Neural cell (in vitro differentiated cells): ENCODE measurements at regions not wholly inside any gene's neighbourhood (a gene's known extent, or its start where the extent isn't known, plus 50 kb on each side); places are given as distances from the start of the nearest gene placed in this dataset.

ENCODE experiments used
- H2AFZ ChIP-seq: fragments of 200-600, 300-800 bp; sonication (generic), shearing (Covaris generic); 2 replicates; pipeline ENCODE4 v1.6.0; 2014; ENCODE audit warnings: low read depth, mild to moderate bottlenecking, antibody characterized with exemption, low read length, moderate library complexity
- H3F3A ChIP-seq: fragments of 200-600 bp; shearing (Covaris generic); 2 replicates; pipeline ENCODE4 v1.6.1; 2016; ENCODE audit warnings: mild to moderate bottlenecking, moderate library complexity, mixed read lengths, antibody characterized with exemption, low read length; ENCODE audit not compliant: insufficient read depth, poor library complexity, severe bottlenecking
- H3K27ac ChIP-seq: fragments of 200-600, 300-800 bp; sonication (generic), shearing (Covaris generic); 2 replicates; pipeline ENCODE4 v1.5.1; 2014; ENCODE audit warnings: mild to moderate bottlenecking, low read length, moderate library complexity
- H3K27me3 ChIP-seq: fragments of 300-800, 200-600 bp; sonication (generic), shearing (Covaris generic); 2 replicates; pipeline ENCODE4 v1.6.0; 2014; ENCODE audit warnings: mild to moderate bottlenecking, low read depth, low read length, moderate library complexity; ENCODE audit not compliant: insufficient read depth
- H3K36me3 ChIP-seq: fragments of 300-800, 200-600 bp; sonication (generic), shearing (Covaris generic); 2 replicates; pipeline ENCODE4 v1.5.1; 2014; ENCODE audit warnings: mild to moderate bottlenecking, antibody characterized with exemption, low read length, moderate library complexity; ENCODE audit not compliant: insufficient read depth
- H3K4me2 ChIP-seq: fragments of 300-800, 200-600 bp; sonication (generic), shearing (Covaris generic); 2 replicates; pipeline ENCODE4 v1.6.0; 2014; ENCODE audit warnings: mild to moderate bottlenecking, low read length
- H3K4me3 ChIP-seq: fragments of 300-800, 200-600 bp; sonication (generic), shearing (Covaris generic); 2 replicates; pipeline ENCODE4 v1.5.1; 2014; ENCODE audit warnings: mild to moderate bottlenecking, low read length, moderate library complexity
- H3K79me2 ChIP-seq: fragments of 200-600 bp; shearing (Covaris generic); replicated peaks from 2 replicates; pipeline ENCODE4 v1.6.0; 2014; ENCODE audit warnings: mild to moderate bottlenecking, low read length, moderate library complexity; ENCODE audit not compliant: insufficient read depth
- H3K9ac ChIP-seq: fragments of 300-800, 200-600 bp; sonication (generic), shearing (Covaris generic); 2 replicates; pipeline ENCODE4 v1.6.1; 2016; ENCODE audit warnings: mild to moderate bottlenecking, low read length, mixed read lengths
- H3K9me2 ChIP-seq: fragments of 200-600 bp; shearing (Covaris generic); 2 replicates; pipeline ENCODE4 v1.6.1; 2016; ENCODE audit warnings: mild to moderate bottlenecking, low read length, mixed read lengths; ENCODE audit not compliant: insufficient read depth
- H3K9me3 ChIP-seq: fragments of 200-600, 300-800 bp; sonication (generic), shearing (Covaris generic); 2 replicates; pipeline ENCODE4 v1.6.1; 2016; ENCODE audit warnings: mild to moderate bottlenecking, mixed run types, low read length, moderate library complexity, mixed read lengths
- H4K20me1 ChIP-seq: fragments of 200-600 bp; shearing (Covaris generic); 2 replicates; pipeline ENCODE4 v1.6.1; 2016; ENCODE audit warnings: mild to moderate bottlenecking, mixed run types; ENCODE audit not compliant: insufficient read depth
- CTCF ChIP-seq: fragments of 450-650 bp; IDR thresholded peaks from 2 replicates; pipeline ENCODE4 v1.5.1; 2014; ENCODE audit warnings: antibody characterized with exemption, mild to moderate bottlenecking, moderate library complexity; ENCODE audit not compliant: poor library complexity, severe bottlenecking
- EP300 ChIP-seq: fragments of 450-650 bp; conservative IDR thresholded peaks from 2 replicates; pipeline ENCODE4 v1.6.1; 2014; ENCODE audit warnings: antibody characterized with exemption, mild to moderate bottlenecking, moderate library complexity; ENCODE audit not compliant: poor library complexity, severe bottlenecking
- EZH2 ChIP-seq: fragments of 200-600, 300-800 bp; shearing (Covaris generic), sonication (generic); IDR thresholded peaks from 2 replicates; pipeline ENCODE4 v1.6.1; 2014; ENCODE audit warnings: antibody characterized with exemption, low read length, borderline replicate concordance, mild to moderate bottlenecking; ENCODE audit not compliant: insufficient read depth, poor library complexity, severe bottlenecking
- MXI1 ChIP-seq: fragments of 450-650 bp; conservative IDR thresholded peaks from 2 replicates; pipeline ENCODE4 v1.6.1; 2014; ENCODE audit warnings: antibody characterized with exemption, mild to moderate bottlenecking; ENCODE audit not compliant: poor library complexity, severe bottlenecking
- POLR2AphosphoS5 ChIP-seq: IDR thresholded peaks from 2 replicates; pipeline ENCODE4 v1.6.1; 2012
- RAD21 ChIP-seq: fragments of 450-650 bp; conservative IDR thresholded peaks from 2 replicates; pipeline ENCODE4 v1.6.1; 2014; ENCODE audit warnings: antibody characterized with exemption, mild to moderate bottlenecking, moderate library complexity
- REST ChIP-seq: IDR thresholded peaks from 2 replicates; pipeline ENCODE4 v1.6.1; 2012; ENCODE audit warnings: borderline replicate concordance
- SMC3 ChIP-seq: fragments of 450-650 bp; conservative IDR thresholded peaks from 2 replicates; pipeline ENCODE4 v1.6.1; 2014; ENCODE audit warnings: antibody characterized with exemption, mild to moderate bottlenecking, moderate library complexity; ENCODE audit not compliant: poor library complexity
- TAF1 ChIP-seq: IDR thresholded peaks from 2 replicates; pipeline ENCODE4 v1.6.1; 2012; ENCODE audit warnings: low read depth

- no peaks in the 10 kb centered on the region for H4K20me1 ChIP-seq
- no peak overlapping the region for H2AFZ ChIP-seq
- no peaks in the 10 kb centered on the region for H3K79me2 ChIP-seq
- no peak overlapping the region for H3K9ac ChIP-seq
- H3K27ac ChIP-seq: no peak overlapping the region
- no peak for TF ChIP-seq MXI1
- no peak for TF ChIP-seq EP300
- TF ChIP-seq TAF1: no peak
- TF ChIP-seq EZH2: no peak
- TF ChIP-seq POLR2AphosphoS5: no peak
- TF ChIP-seq SMC3: no peak
- no peak for TF ChIP-seq RAD21
- no peak for TF ChIP-seq REST
- TF ChIP-seq CTCF: no peak
- H3K27me3 ChIP-seq: no peaks in the 10 kb centered on the region
- no peak overlapping the region for H3K4me2 ChIP-seq
- H3F3A ChIP-seq: no peaks in the 10 kb centered on the region
- no peaks in the 10 kb centered on the region for H3K9me2 ChIP-seq
- no peaks in the 10 kb centered on the region for H3K36me3 ChIP-seq
- no peaks in the 10 kb centered on the region for H3K9me3 ChIP-seq
- no peak overlapping the region for H3K4me3 ChIP-seq
Observed at GRCh38 chr10:2918489-2918888, 148.9 kb upstream of the PFKP start.

- Histone ChIP-seq H3K4me2 (no peak overlapping the region), H3F3A (no peaks in the 10 kb centered on the region)
- TF ChIP-seq SMC3 (no peak), EP300 (no peak), TAF1 (no peak), POLR2AphosphoS5 (no peak), MXI1 (no peak), EZH2 (no peak), CTCF (no peak), RAD21 (no peak), REST (no peak)
Observed at GRCh38 chr10:2917926-2918325, 149.4 kb upstream of the PFKP start.

More at GRCh38 chr10:2917926-2918325, 149.4 kb upstream of the PFKP start:
- Histone ChIP-seq H3K79me2 (no peaks in the 10 kb centered on the region), H3K27ac (no peak overlapping the region), H3K9me2 (no peaks in the 10 kb centered on the region), H3K36me3 (no peaks in the 10 kb centered on the region), H4K20me1 (no peaks in the 10 kb centered on the region), H3K9ac (no peak overlapping the region), H3K27me3 (no peaks in the 10 kb centered on the region), H3K4me3 (no peak overlapping the region), H2AFZ (no peak overlapping the region), H3K9me3 (no peaks in the 10 kb centered on the region)
